ENCODE measurements at regions not wholly inside any gene's neighbourhood (a gene's known extent, or its start where the extent isn't known, plus 50 kb on each side); places are given as distances from the start of the nearest gene placed in this dataset.

GRCh38 chr14:71473843-71474242 is 458.4 kb upstream of the RGS6 start:
- no peak for TF ChIP-seq CTCF (conservative IDR thresholded peaks at IDR 0.05)
- no peaks in the 10 kb centered on the region for H3K23me2 ChIP-seq (ENCODE audit: insufficient read length, low read depth, low read length, poor library complexity, severe bottlenecking)
- no peak overlapping the region for H2AFZ ChIP-seq (ENCODE audit: low read length)
- no peaks in the 10 kb centered on the region; the same call in 1 of the 2 replicates for H3K79me2 ChIP-seq (ENCODE audit: insufficient read depth, low read length)
- no peak overlapping the region for H3K4me2 ChIP-seq (ENCODE audit: insufficient read depth, insufficient read length, low read length)
- no peak overlapping the region for H4K91ac ChIP-seq (ENCODE audit: insufficient read length, low read depth, low read length)
- H4K8ac ChIP-seq (replicated peaks; ENCODE audit: insufficient read length, low read depth, low read length): no peak overlapping the region
- H3K4me1 ChIP-seq (ENCODE audit: insufficient read depth, low read length): no peaks in the 10 kb centered on the region; the same call in 1 of the 2 replicates
- WGBS (ENCODE audit: extremely low coverage, insufficient read length, low lambda C conversion rate): no CpG with 5 or more reads among the region's 2 CpGs
- H4K5ac ChIP-seq (ENCODE audit: insufficient read length, low read depth, low read length): no peak overlapping the region
- no peak overlapping the region for H3T11ph ChIP-seq (ENCODE audit: low read length)
- H3K4me1 Mint-ChIP-seq: peaks cover 18 to 20% of the 10 kb centered on the region in 2 experiments
- no peak overlapping the region for H3K56ac ChIP-seq (ENCODE audit: insufficient read length, low read depth, low read length)
- H3K27me3 ChIP-seq (ENCODE audit: insufficient read depth, low read length): no peaks in the 10 kb centered on the region
- no peaks in the 10 kb centered on the region for H3K9me3 Mint-ChIP-seq
- no peak overlapping the region for H2AK5ac ChIP-seq (ENCODE audit: insufficient read length, low read length)
- no peak overlapping the region for H3K9ac ChIP-seq (ENCODE audit: extremely low read depth, insufficient read length, low read length)
- H3K27ac ChIP-seq (ENCODE audit: insufficient read length, low read depth, low read length): no peak overlapping the region
- no peak overlapping the region for H2BK5ac ChIP-seq (ENCODE audit: insufficient read length, low read length)
- peaks cover 0 to 2% (median 0%) of the 10 kb centered on the region in 3 experiments; a peak in 1 of 7 replicates for H3K36me3 Mint-ChIP-seq (ENCODE audit: insufficient read depth in 1 of 3, low read depth in 3 of 3)
- no peak overlapping the region for H3K18ac ChIP-seq (ENCODE audit: insufficient read length, low read depth, low read length)
- DNase-seq: no peak
- H2BK15ac ChIP-seq (ENCODE audit: low read depth, low read length): no peak overlapping the region
- H3K14ac ChIP-seq (ENCODE audit: insufficient read depth, low read length): no peak overlapping the region
- no peak overlapping the region for H3K27ac Mint-ChIP-seq
- H3K79me1 ChIP-seq (ENCODE audit: insufficient read depth, low read depth, low read length, poor library complexity, severe bottlenecking): no peaks in the 10 kb centered on the region
- H2BK12ac ChIP-seq (ENCODE audit: insufficient read length, low read depth, low read length): no peak overlapping the region
- no peak overlapping the region for H2BK120ac ChIP-seq (ENCODE audit: low read depth, low read length, poor library complexity, severe bottlenecking)
- no peaks in the 10 kb centered on the region for H3K27me3 Mint-ChIP-seq (ENCODE audit: low read depth)
- H3K23ac ChIP-seq (ENCODE audit: insufficient read length, low read depth, low read length): no peak overlapping the region
- no peak overlapping the region for H3K4me3 Mint-ChIP-seq
- H3K4ac ChIP-seq (ENCODE audit: low read depth, low read length): no peak overlapping the region
- H3K9me3 ChIP-seq (ENCODE audit: control insufficient read depth, low read depth, low read length): no peaks in the 10 kb centered on the region
- H2BK20ac ChIP-seq (ENCODE audit: low read depth, low read length, poor library complexity, severe bottlenecking): no peak overlapping the region
- H4K20me1 ChIP-seq (ENCODE audit: control insufficient read depth, insufficient read depth, insufficient read length): no peaks in the 10 kb centered on the region
